Tibial artery (tissue), 4 donors: ENCODE measurements at regions not wholly inside any gene's neighbourhood (a gene's known extent, or its start where the extent isn't known, plus 50 kb on each side); places are given as distances from the start of the nearest gene placed in this dataset.

ENCODE experiments used
- DNase-seq, 2 donors: peaks; one replicate each; pipeline ENCODE4 v3.0.0-alpha.2; 2019
- H3K27ac ChIP-seq, 2 donors: fragments of 200-600 bp; sonication (generic) in 1 of 2; 1 replicate in 1 of 2; 2 replicates in 1 of 2; pipeline ENCODE4 v1.5.1; 2018 to 2019; ENCODE audit warnings: mild to moderate bottlenecking in 1 of 2
- H3K27me3 ChIP-seq, 2 donors: fragments of 200-600 bp; sonication (generic) in 1 of 2; one replicate each; pipeline versions ENCODE4 v1.5.1 to v1.6.0; 2016 to 2019
- H3K36me3 ChIP-seq, 3 donors: fragments of 200-600 bp; sonication (generic) in 2 of 3; one replicate each; pipeline ENCODE4 v1.5.1; 2016 to 2019; ENCODE audit warnings: mild to moderate bottlenecking in 2 of 3
- H3K4me1 ChIP-seq, 4 donors: fragments of 200-600 bp; sonication (generic) in 2 of 4; 1 replicate in 3 of 4; 2 replicates in 1 of 4; pipeline ENCODE4 v1.5.1; 2016 to 2019
- H3K4me3 ChIP-seq, 2 donors: fragments of 200-600 bp; sonication (generic) in 1 of 2; 1 replicate in 1 of 2; 2 replicates in 1 of 2; pipeline ENCODE4 v1.5.1; 2018 to 2019; ENCODE audit warnings: mild to moderate bottlenecking in 2 of 2
- H3K9me3 ChIP-seq, 3 donors: fragments of 200-600 bp; sonication (generic) in 1 of 3; one replicate each; pipeline ENCODE4 v1.5.1; 2016 to 2019
- intact Hi-C: fragments of 100-400 bp; cut with DNase I; formaldehyde crosslinking; loops from one replicate; pipeline ENCODE4 v1.15.0; 2023; ENCODE audit warnings: low total_unique reads
- TF ChIP-seq, protein P1 (sequence below), 2 experiments: fragments of 200-600 bp in 1 of 2; fragments of 450-650 bp in 1 of 2; IDR thresholded peaks; one replicate each; pipeline ENCODE4 v1.5.1; 2017 to 2019; ENCODE audit warnings: antibody characterized with exemption in 2 of 2, mild to moderate bottlenecking in 1 of 2, moderate library complexity in 1 of 2

DNA sequence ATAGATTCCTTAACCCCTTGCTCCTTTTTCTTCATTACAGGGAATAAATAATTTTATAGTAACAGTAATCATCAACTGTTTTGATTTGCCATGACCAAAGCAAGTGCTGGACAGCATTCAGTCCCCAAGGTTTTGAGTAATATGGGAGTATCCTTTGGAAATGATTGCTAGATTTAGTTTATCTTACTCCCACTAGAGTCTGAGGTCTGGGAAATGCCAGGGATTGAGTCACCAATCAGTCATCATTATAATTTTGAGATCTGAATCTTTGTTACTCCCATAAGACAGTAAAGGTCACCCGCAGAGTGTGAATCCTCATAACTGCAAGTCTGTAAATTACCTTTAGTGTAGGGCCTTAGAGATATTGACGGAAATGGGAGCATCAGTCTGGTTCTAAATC, 133.7 kb upstream of the SEMA3E start:
- no peak overlapping the region for H3K27ac ChIP-seq
- no peaks in the 10 kb centered on the region for H3K36me3 ChIP-seq
- DNase-seq = no peak
- TF ChIP-seq, protein P1, sequence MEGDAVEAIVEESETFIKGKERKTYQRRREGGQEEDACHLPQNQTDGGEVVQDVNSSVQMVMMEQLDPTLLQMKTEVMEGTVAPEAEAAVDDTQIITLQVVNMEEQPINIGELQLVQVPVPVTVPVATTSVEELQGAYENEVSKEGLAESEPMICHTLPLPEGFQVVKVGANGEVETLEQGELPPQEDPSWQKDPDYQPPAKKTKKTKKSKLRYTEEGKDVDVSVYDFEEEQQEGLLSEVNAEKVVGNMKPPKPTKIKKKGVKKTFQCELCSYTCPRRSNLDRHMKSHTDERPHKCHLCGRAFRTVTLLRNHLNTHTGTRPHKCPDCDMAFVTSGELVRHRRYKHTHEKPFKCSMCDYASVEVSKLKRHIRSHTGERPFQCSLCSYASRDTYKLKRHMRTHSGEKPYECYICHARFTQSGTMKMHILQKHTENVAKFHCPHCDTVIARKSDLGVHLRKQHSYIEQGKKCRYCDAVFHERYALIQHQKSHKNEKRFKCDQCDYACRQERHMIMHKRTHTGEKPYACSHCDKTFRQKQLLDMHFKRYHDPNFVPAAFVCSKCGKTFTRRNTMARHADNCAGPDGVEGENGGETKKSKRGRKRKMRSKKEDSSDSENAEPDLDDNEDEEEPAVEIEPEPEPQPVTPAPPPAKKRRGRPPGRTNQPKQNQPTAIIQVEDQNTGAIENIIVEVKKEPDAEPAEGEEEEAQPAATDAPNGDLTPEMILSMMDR (IDR thresholded peaks at IDR 0.05) = no peak
- intact Hi-C loops = no loop called here
- H3K4me1 ChIP-seq = no peaks in the 10 kb centered on the region
- H3K4me3 ChIP-seq = no peak overlapping the region
- no peaks in the 10 kb centered on the region for H3K9me3 ChIP-seq
- H3K27me3 ChIP-seq = no peaks in the 10 kb centered on the region

DNA sequence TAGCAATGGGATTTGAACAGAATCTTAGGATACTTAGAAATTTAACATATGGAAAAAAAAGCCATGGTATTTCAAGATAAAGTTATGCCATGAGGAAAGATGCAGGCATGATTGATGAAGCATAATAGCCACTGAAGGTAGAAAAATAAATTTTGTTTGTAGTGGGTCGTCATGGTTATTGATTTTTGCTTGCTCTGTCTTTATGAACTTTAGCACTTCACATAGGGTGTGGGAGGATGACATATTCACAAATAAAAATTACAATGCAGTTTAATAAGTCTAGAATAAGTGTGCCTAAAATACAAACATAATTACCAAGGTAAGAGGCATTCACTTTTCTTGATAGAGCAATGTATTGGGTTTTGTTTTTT, 129.1 kb upstream of the SEMA3E start:
- TF ChIP-seq, protein P1 (IDR thresholded peaks at IDR 0.05) = no peak
- intact Hi-C loops = no loop called here
- no peaks in the 10 kb centered on the region for H3K36me3 ChIP-seq
- no peak overlapping the region for H3K27ac ChIP-seq
- no peaks in the 10 kb centered on the region for H3K27me3 ChIP-seq
- DNase-seq = no peak
- no peak overlapping the region for H3K4me3 ChIP-seq
- H3K4me1 ChIP-seq = no peaks in the 10 kb centered on the region
- H3K9me3 ChIP-seq = no peaks in the 10 kb centered on the region

DNA sequence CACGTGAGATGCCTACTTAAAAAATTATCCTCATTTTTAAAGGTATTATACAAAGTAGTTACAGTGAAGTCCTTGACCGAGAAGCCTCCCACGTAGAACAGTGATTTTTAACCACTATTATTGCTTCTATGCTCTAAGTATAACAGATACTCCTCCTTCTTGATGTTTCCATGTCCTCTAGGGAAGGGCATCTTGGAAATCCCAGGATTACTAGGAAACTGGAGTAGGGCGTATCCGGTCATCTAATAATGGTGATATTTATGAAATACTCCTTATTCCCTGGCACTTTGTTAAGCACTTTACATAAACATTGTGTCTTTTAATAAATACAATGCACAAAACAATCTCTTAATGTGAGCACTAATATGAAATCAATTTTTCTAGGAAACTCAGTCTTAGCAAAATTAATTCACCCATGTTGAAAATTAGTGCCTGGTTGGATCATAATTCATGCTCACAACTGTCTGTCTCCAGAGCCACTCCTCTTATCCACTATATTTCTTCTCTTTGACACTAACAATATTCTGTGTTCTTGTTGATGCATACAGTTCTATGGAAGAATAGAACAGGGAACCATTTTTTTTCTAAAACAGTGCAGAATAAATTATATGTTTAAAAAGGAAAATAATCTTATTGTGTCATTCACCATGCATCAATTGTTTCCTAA, 128.6 kb upstream of the SEMA3E start:
- no peak for DNase-seq
- no peaks in the 10 kb centered on the region for H3K4me1 ChIP-seq
- no peak overlapping the region for H3K27ac ChIP-seq
- TF ChIP-seq, protein P1 (IDR thresholded peaks at IDR 0.05) = no peak
- H3K9me3 ChIP-seq = no peaks in the 10 kb centered on the region
- H3K27me3 ChIP-seq = no peaks in the 10 kb centered on the region
- no peak overlapping the region for H3K4me3 ChIP-seq
- H3K36me3 ChIP-seq = no peaks in the 10 kb centered on the region
- intact Hi-C loops = no loop called here

DNA sequence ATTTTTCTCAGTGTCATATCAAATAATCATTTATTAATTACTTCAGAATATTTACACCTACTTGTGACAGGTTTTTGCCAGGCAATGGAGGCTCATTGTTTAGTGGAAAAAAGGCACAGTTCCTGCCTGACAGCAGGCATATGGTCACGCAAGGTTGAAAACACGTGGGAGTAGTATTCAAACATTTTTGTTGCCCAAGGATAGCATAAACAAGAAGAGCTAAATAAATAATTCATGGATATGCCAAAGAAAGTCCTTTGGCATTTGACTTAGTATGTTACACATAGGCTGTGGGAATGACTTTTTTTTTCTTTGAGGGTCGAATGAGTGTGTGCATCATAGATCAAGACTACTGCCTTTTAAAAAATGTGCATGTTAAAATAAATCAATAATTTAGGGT, 120.5 kb upstream of the SEMA3E start:
- H3K27ac ChIP-seq = no peak overlapping the region
- H3K4me3 ChIP-seq = no peak overlapping the region
- intact Hi-C loops = no loop called here
- no peak for DNase-seq
- H3K27me3 ChIP-seq = no peaks in the 10 kb centered on the region
- TF ChIP-seq, protein P1 (IDR thresholded peaks at IDR 0.05) = no peak
- H3K4me1 ChIP-seq = no peaks in the 10 kb centered on the region
- no peaks in the 10 kb centered on the region for H3K9me3 ChIP-seq
- H3K36me3 ChIP-seq = no peaks in the 10 kb centered on the region

DNA sequence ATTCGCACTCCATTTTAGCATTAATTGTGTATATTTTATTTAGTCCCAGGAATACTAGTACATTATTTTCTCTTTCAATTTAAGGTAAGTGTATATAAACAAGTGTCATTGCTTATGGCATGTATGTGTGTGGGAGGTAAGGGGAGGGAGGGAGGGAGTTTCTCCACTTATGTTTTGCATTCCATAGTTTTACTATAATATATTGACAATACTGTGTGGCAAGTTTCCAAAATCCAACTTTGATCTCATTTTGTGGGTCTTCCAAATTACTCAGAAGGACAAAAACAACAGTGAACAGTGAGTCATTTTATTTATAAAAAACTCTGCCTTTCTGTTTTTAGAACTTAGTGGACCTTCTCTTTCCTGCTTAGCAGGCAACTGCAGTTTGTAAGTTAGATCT, 102.3 kb upstream of the SEMA3E start:
- intact Hi-C loops = no loop called here

More for the DNA sequence above, 102.3 kb upstream of the SEMA3E start:
- DNase-seq = no peak
- H3K27me3 ChIP-seq = no peaks in the 10 kb centered on the region
- no peaks in the 10 kb centered on the region for H3K4me1 ChIP-seq
- TF ChIP-seq, protein P1 (IDR thresholded peaks at IDR 0.05) = no peak
- H3K27ac ChIP-seq = no peak overlapping the region
- no peaks in the 10 kb centered on the region for H3K36me3 ChIP-seq
- no peak overlapping the region for H3K4me3 ChIP-seq
- no peaks in the 10 kb centered on the region for H3K9me3 ChIP-seq
